Left ventricle myocardium superior (tissue), 1 donor: ENCODE measurements at regions not wholly inside any gene's neighbourhood (a gene's known extent, or its start where the extent isn't known, plus 50 kb on each side); places are given as distances from the start of the nearest gene placed in this dataset.

Experiments
- ATAC-seq: fragments of 200-7000 bp; cut with Tn5 transposase; one replicate; pipeline ENCODE4 v1.9.1; 2020; ENCODE audit warnings: mild to moderate bottlenecking, moderate library complexity
- DNase-seq: peaks from one replicate; pipeline ENCODE4 v3.0.0-alpha.2; 2020
- intact Hi-C: fragments of 100-400 bp; cut with micrococcal nuclease; formaldehyde crosslinking; loops from one replicate; pipeline ENCODE4 v1.11.0; 2022
- donor health status: DM: no; HTN: yes; CAD: no; lungs with severe emphysema.

- ATAC-seq (no peak), DNase-seq (no peak)
- intact Hi-C loops = no loop called here
Observed at GRCh38 chr5:93892481-93892880, 151.1 kb upstream of the POU5F2 start.

- no peak for DNase-seq
- peak; percentile 46 for ATAC-seq
- intact Hi-C loops = no loop called here
Observed at GRCh38 chr5:93891491-93892480, 150.4 kb upstream of the POU5F2 start.

- intact Hi-C loops = no loop called here
- peak; percentile 24 for ATAC-seq
Observed at GRCh38 chr5:93890657-93891056, 149.3 kb upstream of the POU5F2 start.

GRCh38 chr5:93887678-93888077, 146.3 kb upstream of the POU5F2 start:
- intact Hi-C loops = no loop called here
- no peak for DNase-seq
- no peak for ATAC-seq

More at GRCh38 chr5:93890657-93891056, 149.3 kb upstream of the POU5F2 start:
- DNase-seq = no peak

- intact Hi-C loops = no loop called here
- DNase-seq (no peak), ATAC-seq (no peak)
Observed at GRCh38 chr5:93886917-93887361, 145.5 kb upstream of the POU5F2 start.

GRCh38 chr5:93886098-93886806, 144.9 kb upstream of the POU5F2 start:
- DNase-seq (no peak), ATAC-seq (no peak)
- intact Hi-C loops = no loop called here

GRCh38 chr5:93884254-93884653, 142.9 kb upstream of the POU5F2 start:
- no peak for DNase-seq
- intact Hi-C loops = no loop called here

GRCh38 chr5:93883459-93883858, 142.1 kb upstream of the POU5F2 start:
- DNase-seq = no peak
- ATAC-seq = no peak
- intact Hi-C loops = no loop called here

More at GRCh38 chr5:93884254-93884653, 142.9 kb upstream of the POU5F2 start:
- no peak for ATAC-seq

GRCh38 chr5:93875693-93876092, 134.3 kb upstream of the POU5F2 start:
- intact Hi-C loops = no loop called here
- ATAC-seq (no peak), DNase-seq (no peak)

- intact Hi-C loops = no loop called here
- ATAC-seq (no peak), DNase-seq (no peak)
Observed at GRCh38 chr5:93874491-93874890, 133.1 kb upstream of the POU5F2 start.

- ATAC-seq (no peak), DNase-seq (no peak)
- intact Hi-C loops = no loop called here
Observed at GRCh38 chr5:93874080-93874479, 132.7 kb upstream of the POU5F2 start.

- intact Hi-C loops = no loop called here
- ATAC-seq = no peak
- DNase-seq = no peak
Observed at GRCh38 chr5:93873211-93873736, 131.9 kb upstream of the POU5F2 start.

GRCh38 chr5:93870649-93871048, 129.2 kb upstream of the POU5F2 start:
- DNase-seq (no peak), ATAC-seq (no peak)
- intact Hi-C loops = no loop called here

- DNase-seq = no peak
- ATAC-seq = no peak
- intact Hi-C loops = no loop called here
Observed at GRCh38 chr5:93868851-93869250, 127.5 kb upstream of the POU5F2 start.

GRCh38 chr5:93850311-93850710, 108.9 kb upstream of the POU5F2 start:
- intact Hi-C loops = no loop called here
- DNase-seq (no peak), ATAC-seq (no peak)

- intact Hi-C loops = no loop called here
- DNase-seq (no peak), ATAC-seq (no peak)
Observed at GRCh38 chr5:93845376-93845775, 104.0 kb upstream of the POU5F2 start.

- ATAC-seq (no peak), DNase-seq (no peak)
- intact Hi-C loops = no loop called here
Observed at GRCh38 chr5:93831449-93831848, 90.0 kb upstream of the POU5F2 start.

GRCh38 chr5:93830893-93831292, 89.5 kb upstream of the POU5F2 start:
- intact Hi-C loops = no loop called here
- DNase-seq (no peak), ATAC-seq (no peak)

- intact Hi-C loops = no loop called here
- DNase-seq (no peak), ATAC-seq (no peak)
Observed at GRCh38 chr5:93829346-93829745, 87.9 kb upstream of the POU5F2 start.

- ATAC-seq (no peak), DNase-seq (no peak)
- intact Hi-C loops = no loop called here
Observed at GRCh38 chr5:93821891-93822415, 80.6 kb upstream of the POU5F2 start.
